ENCODE measurements at regions not wholly inside any gene's neighbourhood (a gene's known extent, or its start where the extent isn't known, plus 50 kb on each side); places are given as distances from the start of the nearest gene placed in this dataset. TPM values are rescaled to one million over a fixed set of nuclear protein-coding genes. Genes with fewer than 3 reads are reported as not detected.

DNA sequence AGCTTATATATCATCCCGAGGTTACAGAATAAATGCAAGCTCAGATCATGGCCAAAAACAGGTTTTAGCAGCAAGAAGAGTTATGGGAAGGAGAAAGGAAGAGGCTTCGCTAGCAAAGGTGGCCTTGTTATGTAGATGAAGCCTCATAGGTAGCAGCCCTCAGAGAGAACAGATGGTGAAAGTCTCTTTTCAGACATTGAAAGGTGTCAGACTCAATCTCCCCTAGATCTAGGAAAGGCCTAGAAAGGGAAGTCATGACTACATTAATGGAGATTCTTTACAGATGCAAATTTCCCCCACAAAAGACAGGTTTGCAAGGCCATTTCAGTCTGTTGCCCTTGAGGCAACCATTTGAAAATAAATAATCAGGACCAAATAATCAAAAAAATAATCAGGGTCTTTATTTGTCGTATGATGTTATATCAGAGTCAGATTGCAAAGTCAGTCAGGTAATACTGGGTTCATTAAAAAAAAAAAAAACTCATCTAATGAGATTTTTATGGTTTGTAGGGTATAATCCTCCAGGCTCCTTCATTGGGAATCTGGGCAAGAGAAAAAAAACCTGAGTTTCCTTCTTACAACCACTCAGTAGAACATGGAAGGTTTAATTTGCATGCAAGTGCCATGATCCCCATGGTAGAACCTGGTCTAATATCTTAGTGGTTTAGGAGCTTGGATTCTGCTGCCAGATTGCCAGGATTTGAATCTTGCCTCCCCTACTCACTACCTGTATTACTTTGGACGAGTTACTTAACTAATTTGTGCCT, 50.8 kb upstream of the HTR2A start:
- Mint-ChIP-seq H3K4me3 (no peak overlapping the region), H3K9me3 (peaks cover 16 to 31% (median 28%) of the 10 kb centered on the region in 7 donors), H3K27ac (no peak overlapping the region), H3K36me3 (no peaks in the 10 kb centered on the region), H3K4me1 (peaks cover 2% of the 10 kb centered on the region), H3K27me3 (ENCODE audit: low read depth in 3 of 3) (no peaks in the 10 kb centered on the region)
- Histone ChIP-seq H3K4me3 (replicated peaks in 1 of 3; ENCODE audit: low read depth in 2 of 3, low read length in 3 of 3) (no peak overlapping the region), H3K4me2 (replicated peaks; ENCODE audit: extremely low read depth, low read length, poor library complexity, severe bottlenecking) (no peak overlapping the region), H4K20me1 (ENCODE audit: insufficient read depth, low read length) (no peaks in the 10 kb centered on the region), H3K36me3 (replicated peaks in 1 of 2; ENCODE audit: control insufficient read depth in 1 of 2, insufficient read depth in 2 of 2, low read length in 2 of 2) (no peaks in the 10 kb centered on the region), H3K27me3 (ENCODE audit: control insufficient read depth in 2 of 2, insufficient read depth in 2 of 2, low read length in 2 of 2) (no peaks in the 10 kb centered on the region), H2AFZ (ENCODE audit: insufficient read depth, low read depth, low read length, poor library complexity, severe bottlenecking) (no peak overlapping the region), H3K9me3 (replicated peaks in 1 of 2; ENCODE audit: control insufficient read depth in 1 of 2, insufficient read depth in 1 of 2, low read length in 2 of 2) (peaks cover 11 to 26% of the 10 kb centered on the region in 2 donors), H3K79me2 (ENCODE audit: insufficient read depth, low read length) (no peaks in the 10 kb centered on the region), H3K4me1 (ENCODE audit: control insufficient read depth in 1 of 2, insufficient read depth in 2 of 2, low read length in 2 of 2) (peaks cover 0 to under 1% of the 10 kb centered on the region in 2 donors), H3K9ac (ENCODE audit: insufficient read depth, low read length, poor library complexity, severe bottlenecking) (no peak overlapping the region), H3K27ac (ENCODE audit: low read depth in 1 of 2, low read length in 2 of 2) (no peak overlapping the region)
- no peak for DNase-seq
- 83% methylated on average over 1 of the region's 4 CpGs for WGBS (ENCODE audit: insufficient coverage)
- intact Hi-C loops (cut with micrococcal nuclease): no loop called here
- TF ChIP-seq, protein P1, sequence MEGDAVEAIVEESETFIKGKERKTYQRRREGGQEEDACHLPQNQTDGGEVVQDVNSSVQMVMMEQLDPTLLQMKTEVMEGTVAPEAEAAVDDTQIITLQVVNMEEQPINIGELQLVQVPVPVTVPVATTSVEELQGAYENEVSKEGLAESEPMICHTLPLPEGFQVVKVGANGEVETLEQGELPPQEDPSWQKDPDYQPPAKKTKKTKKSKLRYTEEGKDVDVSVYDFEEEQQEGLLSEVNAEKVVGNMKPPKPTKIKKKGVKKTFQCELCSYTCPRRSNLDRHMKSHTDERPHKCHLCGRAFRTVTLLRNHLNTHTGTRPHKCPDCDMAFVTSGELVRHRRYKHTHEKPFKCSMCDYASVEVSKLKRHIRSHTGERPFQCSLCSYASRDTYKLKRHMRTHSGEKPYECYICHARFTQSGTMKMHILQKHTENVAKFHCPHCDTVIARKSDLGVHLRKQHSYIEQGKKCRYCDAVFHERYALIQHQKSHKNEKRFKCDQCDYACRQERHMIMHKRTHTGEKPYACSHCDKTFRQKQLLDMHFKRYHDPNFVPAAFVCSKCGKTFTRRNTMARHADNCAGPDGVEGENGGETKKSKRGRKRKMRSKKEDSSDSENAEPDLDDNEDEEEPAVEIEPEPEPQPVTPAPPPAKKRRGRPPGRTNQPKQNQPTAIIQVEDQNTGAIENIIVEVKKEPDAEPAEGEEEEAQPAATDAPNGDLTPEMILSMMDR (IDR thresholded peaks at IDR 0.05): no peak

Small RNA genes lying in the stretch of these regions (small RNA-seq; reads per million reads assigned to genes)
- gene GNG5P5 (ENCODE audit: insufficient read length, low read depth): not detected
- gene RN7SL700P (ENCODE audit: insufficient read length, low read depth): not detected
